Heart left ventricle (tissue), 13 donors: ENCODE measurements at regions not wholly inside any gene's neighbourhood (a gene's known extent, or its start where the extent isn't known, plus 50 kb on each side); places are given as distances from the start of the nearest gene placed in this dataset.

Source experiments
- CTCF ChIP-seq, 12 donors: fragments of 200-600 bp; sonication (generic) in 4 of 12; IDR thresholded peaks; one replicate each; pipeline versions ENCODE4 v1.5.0 to v1.8.0; 2018 to 2022; ENCODE audit warnings: antibody characterized with exemption in 12 of 12, mild to moderate bottlenecking in 5 of 12
- POLR2A ChIP-seq, 2 donors: fragments of 450-650 bp; IDR thresholded peaks; one replicate each; pipeline ENCODE4 v1.6.1; 2017; ENCODE audit warnings: antibody characterized with exemption in 2 of 2, mild to moderate bottlenecking in 2 of 2, moderate library complexity in 2 of 2
- donor health status: ischemic (EF 13 %, LVEDD 7.1; RV severe dilation, severe dysfunction).
- donor health status: DM: no; HTN: yes; CAD: no.
- donor health status: DM: no; HTN: no; CAD: no.
- donor health status: ischemic (EF 25% LVEDD 6.9; RV normal size, moderate dysfunction).
- donor health status: ischemic (EF 25% LVEDD 5.7; RV mildly dilated, moderate dysfunction).
- donor health status: ischemic (EF 35%, LVEDD 5.7; RV mildly dilated, moderate dysfunction).
- donor health status: nonischemic (EF 11% LVEDD 7.7; RV severe dilation, severe dysfunction).
- donor health status: DM: yes; HTN: yes; CAD: no.
- donor health status: PGD.
- donor health status: ischemic (EF 29% LVEDD 5.4; RV normal size, mild dysfunction).
- donor health status: nonischemic (EF 23%, LVEDD 6.1; RV moderate dilation, normal function).

- TF ChIP-seq CTCF (IDR thresholded peaks at IDR 0.05): no peak
- TF ChIP-seq POLR2A (IDR thresholded peaks at IDR 0.05): no peak
Observed at GRCh38 chr10:4676566-4676965, 149.4 kb upstream of the AKR1E2 start.
